DMS53 (cell line): ENCODE measurements at regions not wholly inside any gene's neighbourhood (a gene's known extent, or its start where the extent isn't known, plus 50 kb on each side); places are given as distances from the start of the nearest gene placed in this dataset.
A peak's percentile ranks its signal among the peaks of the same experiment; 100 is the strongest.

Experiments used
- DNase-seq: peaks from one replicate; lab custom pipeline; 2025; lab: John Stamatoyannopoulos, UW

GRCh38 chr1:234759888-234760287, 149.9 kb upstream of the IRF2BP2 start:
- no peak for DNase-seq

GRCh38 chr1:234758851-234759250, 148.9 kb upstream of the IRF2BP2 start:
- DNase-seq: no peak

GRCh38 chr1:234756857-234757256, 146.9 kb upstream of the IRF2BP2 start:
- DNase-seq: no peak

GRCh38 chr1:234756066-234756774, 146.2 kb upstream of the IRF2BP2 start:
- DNase-seq: no peak

GRCh38 chr1:234755449-234755863, 145.5 kb upstream of the IRF2BP2 start:
- peak; percentile 55 for DNase-seq

GRCh38 chr1:234753979-234754378, 144.0 kb upstream of the IRF2BP2 start:
- DNase-seq: no peak

GRCh38 chr1:234752927-234753326, 142.9 kb upstream of the IRF2BP2 start:
- no peak for DNase-seq

- no peak for DNase-seq
Observed at GRCh38 chr1:234751678-234752077, 141.7 kb upstream of the IRF2BP2 start.

GRCh38 chr1:234750922-234751627, 141.1 kb upstream of the IRF2BP2 start:
- DNase-seq: peak; percentile 71

GRCh38 chr1:234748713-234749112, 138.7 kb upstream of the IRF2BP2 start:
- no peak for DNase-seq

GRCh38 chr1:234748066-234748465, 138.1 kb upstream of the IRF2BP2 start:
- no peak for DNase-seq

- DNase-seq: peak; percentile 60
Observed at GRCh38 chr1:234746798-234747196, 136.8 kb upstream of the IRF2BP2 start.

GRCh38 chr1:234745844-234746797, 136.1 kb upstream of the IRF2BP2 start:
- peak; percentile 56 for DNase-seq

GRCh38 chr1:234745276-234745675, 135.3 kb upstream of the IRF2BP2 start:
- DNase-seq: no peak

GRCh38 chr1:234743791-234744611, 134.0 kb upstream of the IRF2BP2 start:
- DNase-seq: peak; percentile 36

GRCh38 chr1:234742622-234743021, 132.6 kb upstream of the IRF2BP2 start:
- no peak for DNase-seq

- peak; percentile 64 for DNase-seq
Observed at GRCh38 chr1:234737967-234738314, 128.0 kb upstream of the IRF2BP2 start.

- DNase-seq: no peak
Observed at GRCh38 chr1:234735916-234736315, 125.9 kb upstream of the IRF2BP2 start.

- no peak for DNase-seq
Observed at GRCh38 chr1:234735476-234735875, 125.5 kb upstream of the IRF2BP2 start.

GRCh38 chr1:234734869-234735268, 124.9 kb upstream of the IRF2BP2 start:
- no peak for DNase-seq

- DNase-seq: no peak
Observed at GRCh38 chr1:234734412-234734835, 124.4 kb upstream of the IRF2BP2 start.

- no peak for DNase-seq
Observed at GRCh38 chr1:234733427-234733826, 123.4 kb upstream of the IRF2BP2 start.
